ENCODE measurements at regions not wholly inside any gene's neighbourhood (a gene's known extent, or its start where the extent isn't known, plus 50 kb on each side); places are given as distances from the start of the nearest gene placed in this dataset.

GRCh38 chr12:68479261-68479895, 131.3 kb upstream of the RAP1B start:
- Histone ChIP-seq H3K36me3 (no peaks in the 10 kb centered on the region), H3K4me3 (no peak overlapping the region), H3K27me3 (no peaks in the 10 kb centered on the region), H3K4me1 (no peaks in the 10 kb centered on the region), H3K9me3 (no peaks in the 10 kb centered on the region), H3K27ac (no peak overlapping the region)
- no peak for ATAC-seq
- in situ Hi-C loops (cut with MboI; ENCODE audit: low sequenced_read_pairs in 4 of 4) (no loop called here), intact Hi-C loops (cut with DNase I; ENCODE audit: low total_unique reads) (no loop called here)
- TF ChIP-seq POLR2A (IDR thresholded peaks at IDR 0.05) (no peak), CTCF (IDR thresholded peaks at IDR 0.05 in 4 of 5, conservative IDR thresholded peaks at IDR 0.05 in 1 of 5) (no peak)
- no peak for DNase-seq

GRCh38 chr12:68479896-68480291, 130.8 kb upstream of the RAP1B start:
- DNase-seq (no peak), ATAC-seq (no peak)
- in situ Hi-C loops (cut with MboI; ENCODE audit: low sequenced_read_pairs in 4 of 4), result no loop called here
- intact Hi-C loops (cut with DNase I; ENCODE audit: low total_unique reads), result no loop called here
- no peaks in the 10 kb centered on the region for H3K4me1 ChIP-seq
- no peaks in the 10 kb centered on the region for H3K36me3 ChIP-seq
- H3K27me3 ChIP-seq, result no peaks in the 10 kb centered on the region
- H3K4me3 ChIP-seq, result no peak overlapping the region
- H3K27ac ChIP-seq, result no peak overlapping the region
- TF ChIP-seq CTCF (IDR thresholded peaks at IDR 0.05 in 4 of 5, conservative IDR thresholded peaks at IDR 0.05 in 1 of 5), result no peak
- no peak for TF ChIP-seq POLR2A (IDR thresholded peaks at IDR 0.05)
- H3K9me3 ChIP-seq, result no peaks in the 10 kb centered on the region

- Histone ChIP-seq H3K9me3 (no peaks in the 10 kb centered on the region), H3K27ac (no peak overlapping the region), H3K4me1 (no peaks in the 10 kb centered on the region), H3K36me3 (no peaks in the 10 kb centered on the region), H3K27me3 (no peaks in the 10 kb centered on the region), H3K4me3 (no peak overlapping the region)
- DNase-seq (no peak), ATAC-seq (no peak)
- intact Hi-C loops (cut with DNase I; ENCODE audit: low total_unique reads), result no loop called here
- no peak for TF ChIP-seq POLR2A (IDR thresholded peaks at IDR 0.05)
- no peak for TF ChIP-seq CTCF (IDR thresholded peaks at IDR 0.05 in 4 of 5, conservative IDR thresholded peaks at IDR 0.05 in 1 of 5)
- in situ Hi-C loops (cut with MboI; ENCODE audit: low sequenced_read_pairs in 4 of 4), result no loop called here
These were observed 130.2 kb upstream of the RAP1B start for GRCh38 chr12:68480526-68480925.

DNA sequence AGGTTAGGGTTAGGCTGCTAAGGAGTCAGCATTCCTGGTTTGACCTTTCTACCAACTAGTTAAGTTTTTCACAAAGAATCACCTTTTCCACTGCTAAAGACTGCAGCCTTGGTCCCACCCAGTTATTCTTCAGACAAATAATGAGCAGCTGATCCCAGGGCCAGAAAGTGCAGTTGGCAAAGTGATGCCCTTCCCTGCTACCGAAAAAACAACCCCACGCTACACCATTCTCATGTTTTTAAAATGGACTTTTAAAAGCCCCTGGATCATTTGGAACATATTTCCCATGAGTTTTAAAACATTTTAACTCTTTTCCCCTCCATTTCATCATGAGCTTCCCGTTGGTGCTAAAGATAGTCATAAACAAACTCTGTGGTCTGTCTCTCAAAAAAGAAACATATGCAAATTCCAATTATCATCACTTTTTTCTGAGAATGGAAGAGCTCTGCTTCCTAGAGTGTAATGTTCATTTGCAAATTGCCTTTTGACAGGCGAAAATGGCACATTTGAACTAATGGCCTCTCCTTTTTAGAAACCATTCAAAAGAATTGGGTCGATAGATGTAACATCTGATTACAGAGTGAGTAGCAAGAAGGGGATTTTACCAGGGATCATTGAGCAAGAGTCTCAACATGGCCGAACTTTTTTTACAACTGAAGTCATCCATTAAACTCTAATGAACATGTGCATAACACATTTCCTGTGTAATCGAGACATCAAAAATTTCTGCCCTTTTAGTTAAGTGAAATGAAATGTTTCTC, 129.3 kb upstream of the RAP1B start:
- intact Hi-C loops (cut with DNase I; ENCODE audit: low total_unique reads), result no loop called here
- TF ChIP-seq CTCF (IDR thresholded peaks at IDR 0.05 in 4 of 5, conservative IDR thresholded peaks at IDR 0.05 in 1 of 5), result no peak
- TF ChIP-seq POLR2A (IDR thresholded peaks at IDR 0.05), result no peak
- in situ Hi-C loops (cut with MboI; ENCODE audit: low sequenced_read_pairs in 4 of 4), result no loop called here
- ATAC-seq (no peak), DNase-seq (no peak)
- Histone ChIP-seq H3K36me3 (no peaks in the 10 kb centered on the region), H3K27ac (no peak overlapping the region), H3K27me3 (no peaks in the 10 kb centered on the region), H3K4me3 (no peak overlapping the region), H3K4me1 (no peaks in the 10 kb centered on the region), H3K9me3 (no peaks in the 10 kb centered on the region)
